ENCODE measurements at regions not wholly inside any gene's neighbourhood (a gene's known extent, or its start where the extent isn't known, plus 50 kb on each side); places are given as distances from the start of the nearest gene placed in this dataset.

DNA sequence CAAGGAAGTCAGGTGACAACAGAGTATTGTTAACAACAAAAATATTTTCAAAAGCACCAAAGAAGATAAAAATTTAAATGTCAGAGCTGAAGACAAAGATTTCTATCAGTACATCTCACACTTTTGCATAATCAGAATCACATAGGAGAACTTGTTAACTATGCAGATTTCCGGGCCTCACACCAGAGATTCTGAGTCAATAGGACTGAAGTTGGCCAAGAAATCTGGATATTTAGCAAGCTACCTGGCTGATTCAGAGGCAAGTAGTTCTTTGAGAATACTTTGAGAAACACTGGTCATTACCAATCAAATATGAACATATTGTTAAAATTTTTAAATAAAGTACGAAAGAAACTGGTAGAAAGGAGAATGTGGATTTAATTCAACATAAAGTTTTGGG, 80.5 kb upstream of the GLIS3 start:
- TF ChIP-seq, protein P1, sequence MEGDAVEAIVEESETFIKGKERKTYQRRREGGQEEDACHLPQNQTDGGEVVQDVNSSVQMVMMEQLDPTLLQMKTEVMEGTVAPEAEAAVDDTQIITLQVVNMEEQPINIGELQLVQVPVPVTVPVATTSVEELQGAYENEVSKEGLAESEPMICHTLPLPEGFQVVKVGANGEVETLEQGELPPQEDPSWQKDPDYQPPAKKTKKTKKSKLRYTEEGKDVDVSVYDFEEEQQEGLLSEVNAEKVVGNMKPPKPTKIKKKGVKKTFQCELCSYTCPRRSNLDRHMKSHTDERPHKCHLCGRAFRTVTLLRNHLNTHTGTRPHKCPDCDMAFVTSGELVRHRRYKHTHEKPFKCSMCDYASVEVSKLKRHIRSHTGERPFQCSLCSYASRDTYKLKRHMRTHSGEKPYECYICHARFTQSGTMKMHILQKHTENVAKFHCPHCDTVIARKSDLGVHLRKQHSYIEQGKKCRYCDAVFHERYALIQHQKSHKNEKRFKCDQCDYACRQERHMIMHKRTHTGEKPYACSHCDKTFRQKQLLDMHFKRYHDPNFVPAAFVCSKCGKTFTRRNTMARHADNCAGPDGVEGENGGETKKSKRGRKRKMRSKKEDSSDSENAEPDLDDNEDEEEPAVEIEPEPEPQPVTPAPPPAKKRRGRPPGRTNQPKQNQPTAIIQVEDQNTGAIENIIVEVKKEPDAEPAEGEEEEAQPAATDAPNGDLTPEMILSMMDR (IDR thresholded peaks at IDR 0.05; ENCODE audit: low read length), result no peak
- no peak for TF ChIP-seq EZH2 (IDR thresholded peaks at IDR 0.05; ENCODE audit: borderline replicate concordance, low read length)

Data from OCI-LY1 (cell line).